ENCODE measurements at regions not wholly inside any gene's neighbourhood (a gene's known extent, or its start where the extent isn't known, plus 50 kb on each side); places are given as distances from the start of the nearest gene placed in this dataset.
"Not testable (repeated sequence)": the region's sequence is repeated elsewhere in the genome, so short reads cannot be mapped to it uniquely, and the experiment has no call there.

GRCh38 chr4:23533859-23534258 is 356.0 kb downstream of the PPARGC1A start:
- no peak for DNase-seq (ENCODE audit: low spot score)

- no peak for DNase-seq (ENCODE audit: low spot score)
These were observed 373.1 kb downstream of the PPARGC1A start for GRCh38 chr4:23516716-23517115.

GRCh38 chr4:23504083-23504482 is 385.8 kb downstream of the PPARGC1A start:
- no peak for DNase-seq (ENCODE audit: low spot score)

GRCh38 chr4:23500894-23501449 is 388.9 kb downstream of the PPARGC1A start:
- DNase-seq (ENCODE audit: low spot score): no peak

- no peak for DNase-seq (ENCODE audit: low spot score)
These were observed 404.0 kb downstream of the PPARGC1A start for GRCh38 chr4:23485801-23486200.

- no peak for DNase-seq (ENCODE audit: low spot score)
These were observed 405.2 kb downstream of the PPARGC1A start for GRCh38 chr4:23484689-23485088.

GRCh38 chr4:23483320-23483960 is 406.4 kb downstream of the PPARGC1A start:
- DNase-seq (ENCODE audit: low spot score): no peak

- no peak for DNase-seq (ENCODE audit: low spot score)
These were observed 408.3 kb downstream of the PPARGC1A start for GRCh38 chr4:23481566-23481965.

GRCh38 chr4:23477905-23478304 is 411.9 kb downstream of the PPARGC1A start:
- no peak for DNase-seq (ENCODE audit: low spot score)

- DNase-seq (ENCODE audit: low spot score): no peak
These were observed 413.2 kb downstream of the PPARGC1A start for GRCh38 chr4:23476515-23477090.

GRCh38 chr4:23463071-23463470 is 426.8 kb downstream of the PPARGC1A start:
- DNase-seq (ENCODE audit: low spot score): no peak

- DNase-seq (ENCODE audit: low spot score): no peak
These were observed 431.8 kb downstream of the PPARGC1A start for GRCh38 chr4:23458054-23458453.

GRCh38 chr4:23456864-23457263 is 433.0 kb downstream of the PPARGC1A start:
- no peak for DNase-seq (ENCODE audit: low spot score)

- no peak for DNase-seq (ENCODE audit: low spot score)
These were observed 434.2 kb downstream of the PPARGC1A start for GRCh38 chr4:23455456-23456158.

- no peak for DNase-seq (ENCODE audit: low spot score)
These were observed 448.2 kb downstream of the PPARGC1A start for GRCh38 chr4:23441530-23442069.

- DNase-seq (ENCODE audit: low spot score): no peak
These were observed 451.1 kb downstream of the PPARGC1A start for GRCh38 chr4:23438764-23439163.

- DNase-seq (ENCODE audit: low spot score): no peak
These were observed 460.4 kb downstream of the PPARGC1A start for GRCh38 chr4:23429497-23429896.

GRCh38 chr4:23425570-23425969 is 464.3 kb downstream of the PPARGC1A start:
- DNase-seq (ENCODE audit: low spot score): no peak

GRCh38 chr4:23423540-23423939 is 466.3 kb downstream of the PPARGC1A start:
- DNase-seq (ENCODE audit: low spot score): no peak

- DNase-seq (ENCODE audit: low spot score): no peak
These were observed 467.0 kb downstream of the PPARGC1A start for GRCh38 chr4:23422878-23423277.

- no peak for DNase-seq (ENCODE audit: low spot score)
These were observed 476.2 kb downstream of the PPARGC1A start for GRCh38 chr4:23413631-23414030.

GRCh38 chr4:23412701-23413100 is 477.1 kb downstream of the PPARGC1A start:
- DNase-seq (ENCODE audit: low spot score): no peak

- DNase-seq (ENCODE audit: low spot score): not testable (repeated sequence)
These were observed 480.9 kb downstream of the PPARGC1A start for GRCh38 chr4:23408913-23409312.

Data from CD4-positive, alpha-beta T cell treated with Interleukin-6 at 100 ng/mL for 8 hours (primary cell).